Prostate gland (tissue), 2 donors: ENCODE measurements at regions not wholly inside any gene's neighbourhood (a gene's known extent, or its start where the extent isn't known, plus 50 kb on each side); places are given as distances from the start of the nearest gene placed in this dataset.

Experiments
- DNase-seq: peaks from one replicate; pipeline ENCODE4 v3.0.0-alpha.2; 2019; ENCODE audit warnings: low spot score
- H3K27ac ChIP-seq, 2 donors: fragments of 200-600 bp; sonication (generic); 2 replicates each; pipeline ENCODE4 v1.5.1; 2017 to 2019
- H3K27me3 ChIP-seq: fragments of 200-600 bp; sonication (generic); replicated peaks from 2 replicates; pipeline ENCODE4 v1.5.1; 2019; ENCODE audit not compliant: insufficient read depth
- H3K36me3 ChIP-seq, 2 donors: fragments of 200-600 bp; sonication (generic); 1 replicate in 1 of 2; 2 replicates in 1 of 2; pipeline versions ENCODE4 v1.5.1 to v1.8.1; 2017 to 2019
- H3K4me1 ChIP-seq: fragments of 200-600 bp; sonication (generic); replicated peaks from 2 replicates; pipeline ENCODE4 v1.5.1; 2019
- H3K4me3 ChIP-seq, 2 donors: fragments of 200-600 bp; sonication (generic); 2 replicates each; pipeline ENCODE4 v1.5.1; 2017 to 2019
- H3K9me3 ChIP-seq: fragments of 200-600 bp; sonication (generic); 2 replicates; pipeline ENCODE4 v1.5.1; 2017
- CTCF ChIP-seq, 4 experiments: fragments of 200-600 bp in 2 of 4; fragments of 450-650 bp in 2 of 4; sonication (generic) in 2 of 4; IDR thresholded peaks; 1 replicate in 3 of 4; 2 replicates in 1 of 4; pipeline ENCODE4 v1.5.1; 2016 to 2019; ENCODE audit warnings: antibody characterized with exemption in 4 of 4, mild to moderate bottlenecking in 2 of 4, moderate library complexity in 2 of 4
- POLR2A ChIP-seq: fragments of 450-650 bp; IDR thresholded peaks from one replicate; pipeline ENCODE4 v1.6.1; 2016; ENCODE audit warnings: antibody characterized with exemption, mild to moderate bottlenecking
- POLR2AphosphoS5 ChIP-seq: sonication (generic); formaldehyde crosslinking; IDR thresholded peaks from one replicate; pipeline ENCODE4 v1.6.1; 2017; ENCODE audit warnings: antibody characterized with exemption
- WGBS: methylation state at CpG from one replicate; pipeline ENCODE4 v1.1.5; 2018; 5-methylcytosine and 5-hydroxymethylcytosine counted together
- intact Hi-C: fragments of 100-400 bp; cut with DNase I; formaldehyde crosslinking; loops from one replicate; pipeline ENCODE4 v1.14.2; 2022

- WGBS: 49% methylated on average over 3 of the region's 3 CpGs
- no peak overlapping the region for H3K4me3 ChIP-seq
- H3K36me3 ChIP-seq: no peaks in the 10 kb centered on the region
- intact Hi-C loops: no loop called here
- H3K4me1 ChIP-seq: no peaks in the 10 kb centered on the region
- no peaks in the 10 kb centered on the region for H3K27me3 ChIP-seq
- no peaks in the 10 kb centered on the region for H3K9me3 ChIP-seq
- no peak for TF ChIP-seq CTCF (IDR thresholded peaks at IDR 0.05)
- no peak overlapping the region for H3K27ac ChIP-seq
- no peak for DNase-seq
These were observed 535.7 kb upstream of the CHAC2 start for GRCh38 chr2:53231908-53232307.

GRCh38 chr2:53230691-53231090 lies 536.9 kb upstream of the CHAC2 start:
- TF ChIP-seq POLR2A (no peak), CTCF (IDR thresholded peaks at IDR 0.05) (no peak), POLR2AphosphoS5 (no peak)
- Histone ChIP-seq H3K4me3 (no peak overlapping the region), H3K27me3 (no peaks in the 10 kb centered on the region), H3K27ac (no peak overlapping the region), H3K36me3 (no peaks in the 10 kb centered on the region), H3K4me1 (no peaks in the 10 kb centered on the region), H3K9me3 (no peaks in the 10 kb centered on the region)
- intact Hi-C loops: no loop called here
- no peak for DNase-seq
- 69% methylated on average over 2 of the region's 2 CpGs for WGBS

- no peak for DNase-seq
- Histone ChIP-seq H3K4me3 (no peak overlapping the region), H3K27ac (no peak overlapping the region), H3K27me3 (no peaks in the 10 kb centered on the region), H3K36me3 (no peaks in the 10 kb centered on the region), H3K4me1 (no peaks in the 10 kb centered on the region), H3K9me3 (no peaks in the 10 kb centered on the region)
- intact Hi-C loops: no loop called here
- 93% methylated on average over 3 of the region's 3 CpGs for whole genome bisulfite sequencing
- TF ChIP-seq CTCF (IDR thresholded peaks at IDR 0.05) (no peak), POLR2A (no peak), POLR2AphosphoS5 (no peak)
These were observed 540.1 kb upstream of the CHAC2 start for GRCh38 chr2:53227535-53227934.

- intact Hi-C loops: no loop called here
- Histone ChIP-seq H3K4me1 (no peaks in the 10 kb centered on the region), H3K36me3 (no peaks in the 10 kb centered on the region), H3K4me3 (no peak overlapping the region), H3K27ac (no peak overlapping the region), H3K9me3 (no peaks in the 10 kb centered on the region), H3K27me3 (no peaks in the 10 kb centered on the region)
- DNase-seq: no peak
- 91% methylated on average over 3 of the region's 3 CpGs for WGBS
- TF ChIP-seq POLR2AphosphoS5 (no peak), POLR2A (no peak), CTCF (IDR thresholded peaks at IDR 0.05) (no peak)
These were observed 546.6 kb upstream of the CHAC2 start for GRCh38 chr2:53220969-53221368.

- WGBS: 77% methylated on average over 2 of the region's 2 CpGs
- Histone ChIP-seq H3K27me3 (no peaks in the 10 kb centered on the region), H3K27ac (no peak overlapping the region), H3K36me3 (no peaks in the 10 kb centered on the region), H3K9me3 (no peaks in the 10 kb centered on the region), H3K4me1 (no peaks in the 10 kb centered on the region), H3K4me3 (no peak overlapping the region)
- TF ChIP-seq POLR2AphosphoS5 (no peak), POLR2A (no peak), CTCF (IDR thresholded peaks at IDR 0.05) (no peak)
- no peak for DNase-seq
- intact Hi-C loops: no loop called here
These were observed 550.4 kb upstream of the CHAC2 start for GRCh38 chr2:53217250-53217649.
